ENCODE measurements at regions not wholly inside any gene's neighbourhood (a gene's known extent, or its start where the extent isn't known, plus 50 kb on each side); places are given as distances from the start of the nearest gene placed in this dataset.

GRCh38 chr19:29089315-29089870 lies 123.6 kb downstream of the UQCRFS1 start:
- intact Hi-C loops (cut with DNase I): no loop called here
- no peaks in the 10 kb centered on the region for H3K27me3 ChIP-seq
- WGBS, 3 donors: 81 to 83% (median 83%) methylated on average over 8 of the region's 8 CpGs

GRCh38 chr19:29088761-29089160 lies 124.2 kb downstream of the UQCRFS1 start:
- Histone ChIP-seq H3K27ac (no peak overlapping the region), H3K9me3 (no peaks in the 10 kb centered on the region), H3K27me3 (no peaks in the 10 kb centered on the region), H3K36me3 (no peaks in the 10 kb centered on the region), H3K4me3 (no peak overlapping the region), H3K4me1 (ENCODE audit: insufficient read depth) (no peaks in the 10 kb centered on the region)
- no peak for TF ChIP-seq POLR2A (IDR thresholded peaks at IDR 0.05)
- TF ChIP-seq, protein P1, sequence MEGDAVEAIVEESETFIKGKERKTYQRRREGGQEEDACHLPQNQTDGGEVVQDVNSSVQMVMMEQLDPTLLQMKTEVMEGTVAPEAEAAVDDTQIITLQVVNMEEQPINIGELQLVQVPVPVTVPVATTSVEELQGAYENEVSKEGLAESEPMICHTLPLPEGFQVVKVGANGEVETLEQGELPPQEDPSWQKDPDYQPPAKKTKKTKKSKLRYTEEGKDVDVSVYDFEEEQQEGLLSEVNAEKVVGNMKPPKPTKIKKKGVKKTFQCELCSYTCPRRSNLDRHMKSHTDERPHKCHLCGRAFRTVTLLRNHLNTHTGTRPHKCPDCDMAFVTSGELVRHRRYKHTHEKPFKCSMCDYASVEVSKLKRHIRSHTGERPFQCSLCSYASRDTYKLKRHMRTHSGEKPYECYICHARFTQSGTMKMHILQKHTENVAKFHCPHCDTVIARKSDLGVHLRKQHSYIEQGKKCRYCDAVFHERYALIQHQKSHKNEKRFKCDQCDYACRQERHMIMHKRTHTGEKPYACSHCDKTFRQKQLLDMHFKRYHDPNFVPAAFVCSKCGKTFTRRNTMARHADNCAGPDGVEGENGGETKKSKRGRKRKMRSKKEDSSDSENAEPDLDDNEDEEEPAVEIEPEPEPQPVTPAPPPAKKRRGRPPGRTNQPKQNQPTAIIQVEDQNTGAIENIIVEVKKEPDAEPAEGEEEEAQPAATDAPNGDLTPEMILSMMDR (IDR thresholded peaks at IDR 0.05): no peak
- no peak for TF ChIP-seq EP300 (IDR thresholded peaks at IDR 0.05)
- intact Hi-C loops (cut with DNase I): no loop called here
- 18 to 23% (median 23%) methylated on average over 9 of the region's 9 CpGs for WGBS, 3 donors
- DNase-seq: no peak

More at GRCh38 chr19:29089315-29089870, 123.6 kb downstream of the UQCRFS1 start:
- Histone ChIP-seq H3K27ac (no peak overlapping the region), H3K4me3 (no peak overlapping the region), H3K9me3 (no peaks in the 10 kb centered on the region), H3K4me1 (ENCODE audit: insufficient read depth) (no peaks in the 10 kb centered on the region), H3K36me3 (no peaks in the 10 kb centered on the region)
- no peak for DNase-seq
- TF ChIP-seq POLR2A (IDR thresholded peaks at IDR 0.05): no peak
- TF ChIP-seq EP300 (IDR thresholded peaks at IDR 0.05): no peak
- TF ChIP-seq, protein P1 (IDR thresholded peaks at IDR 0.05): no peak

DNA sequence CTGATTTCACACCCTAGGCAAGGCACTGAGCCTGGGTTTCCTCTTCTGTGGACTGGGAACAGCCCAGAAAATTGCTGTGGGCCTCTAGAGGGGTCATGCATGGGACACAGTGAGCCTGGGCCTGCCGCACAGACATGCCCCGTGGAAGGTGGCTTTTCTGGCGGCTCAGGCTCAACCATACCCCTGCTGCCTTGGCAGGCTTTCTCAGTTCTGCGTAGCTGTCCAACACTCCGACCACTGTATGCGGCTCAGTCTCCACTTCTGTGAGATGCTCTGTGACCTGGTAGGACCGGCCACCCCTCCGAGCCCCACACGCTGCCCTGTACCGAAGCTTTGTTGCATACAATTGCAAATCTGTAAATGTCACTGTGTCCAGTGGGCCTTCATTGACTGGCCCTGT lies 126.3 kb downstream of the UQCRFS1 start:
- 89 to 91% (median 90%) methylated on average over 10 of the region's 10 CpGs for WGBS, 3 donors
- no peak overlapping the region for H3K27ac ChIP-seq
- no peak overlapping the region for H3K4me3 ChIP-seq
- H3K4me1 ChIP-seq (ENCODE audit: insufficient read depth): no peaks in the 10 kb centered on the region
- H3K27me3 ChIP-seq: no peaks in the 10 kb centered on the region
- no peak for DNase-seq
- intact Hi-C loops (cut with DNase I): no loop called here
- TF ChIP-seq EP300 (IDR thresholded peaks at IDR 0.05) (no peak), POLR2A (IDR thresholded peaks at IDR 0.05) (no peak)
- TF ChIP-seq, protein P1 (IDR thresholded peaks at IDR 0.05): no peak
- no peaks in the 10 kb centered on the region for H3K9me3 ChIP-seq
- H3K36me3 ChIP-seq: no peaks in the 10 kb centered on the region

- H3K4me1 ChIP-seq (ENCODE audit: insufficient read depth): no peaks in the 10 kb centered on the region
- intact Hi-C loops (cut with DNase I): no loop called here
- no peak for DNase-seq
- no peak overlapping the region for H3K4me3 ChIP-seq
- no peaks in the 10 kb centered on the region for H3K36me3 ChIP-seq
- TF ChIP-seq EP300 (IDR thresholded peaks at IDR 0.05) (no peak), POLR2A (IDR thresholded peaks at IDR 0.05) (no peak)
- TF ChIP-seq, protein P1 (IDR thresholded peaks at IDR 0.05): no peak
- H3K27me3 ChIP-seq: no peaks in the 10 kb centered on the region
- H3K27ac ChIP-seq: no peak overlapping the region
- no peaks in the 10 kb centered on the region for H3K9me3 ChIP-seq
- 79 to 87% (median 81%) methylated on average over 7 of the region's 7 CpGs for WGBS, 3 donors
Measured at GRCh38 chr19:29086182-29086581, 126.8 kb downstream of the UQCRFS1 start.
